GM12872 (cell line): ENCODE measurements at regions not wholly inside any gene's neighbourhood (a gene's known extent, or its start where the extent isn't known, plus 50 kb on each side); places are given as distances from the start of the nearest gene placed in this dataset.

Experiments used
- TF ChIP-seq, protein P1 (sequence below): IDR thresholded peaks from 3 replicates; pipeline ENCODE4 v1.5.1; 2011; ENCODE audit warnings: low read depth, mild to moderate bottlenecking, low read length, moderate library complexity; ENCODE audit not compliant: insufficient read depth

DNA sequence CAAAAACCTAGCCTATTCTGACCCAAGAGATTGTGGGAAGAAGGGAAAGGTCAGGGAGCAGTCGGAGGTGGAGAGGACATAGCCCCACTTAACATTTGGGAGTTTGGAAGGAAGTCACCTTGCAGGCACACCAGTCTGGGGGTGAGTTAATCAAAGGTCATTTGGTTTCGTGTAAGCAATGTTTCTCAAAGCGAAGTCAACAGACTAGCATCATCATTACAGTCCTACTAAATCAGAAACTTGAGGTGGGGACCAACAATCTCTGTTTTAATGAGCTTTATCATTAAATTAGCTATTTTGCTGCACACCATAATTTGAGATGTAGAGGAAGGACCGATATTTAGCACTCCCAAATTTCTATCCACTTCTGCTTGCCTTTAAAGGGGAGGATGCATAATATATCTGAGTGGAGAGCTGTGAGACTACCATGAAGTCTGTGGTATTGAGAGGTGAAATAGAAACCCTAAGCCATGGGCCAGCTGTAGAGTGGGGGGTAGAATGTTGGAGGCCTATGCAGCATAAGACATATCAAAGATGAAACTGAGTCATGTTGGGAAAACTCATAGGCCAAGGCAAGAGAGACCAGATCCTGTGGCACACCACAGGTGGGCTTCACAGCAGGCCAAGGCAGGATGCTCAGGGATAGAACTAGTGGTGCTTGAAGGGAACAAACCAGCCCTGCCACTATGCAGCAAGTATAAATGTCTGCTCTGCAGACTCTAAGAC is 141.7 kb upstream of the ANKFN1 start:
- TF ChIP-seq, protein P1, sequence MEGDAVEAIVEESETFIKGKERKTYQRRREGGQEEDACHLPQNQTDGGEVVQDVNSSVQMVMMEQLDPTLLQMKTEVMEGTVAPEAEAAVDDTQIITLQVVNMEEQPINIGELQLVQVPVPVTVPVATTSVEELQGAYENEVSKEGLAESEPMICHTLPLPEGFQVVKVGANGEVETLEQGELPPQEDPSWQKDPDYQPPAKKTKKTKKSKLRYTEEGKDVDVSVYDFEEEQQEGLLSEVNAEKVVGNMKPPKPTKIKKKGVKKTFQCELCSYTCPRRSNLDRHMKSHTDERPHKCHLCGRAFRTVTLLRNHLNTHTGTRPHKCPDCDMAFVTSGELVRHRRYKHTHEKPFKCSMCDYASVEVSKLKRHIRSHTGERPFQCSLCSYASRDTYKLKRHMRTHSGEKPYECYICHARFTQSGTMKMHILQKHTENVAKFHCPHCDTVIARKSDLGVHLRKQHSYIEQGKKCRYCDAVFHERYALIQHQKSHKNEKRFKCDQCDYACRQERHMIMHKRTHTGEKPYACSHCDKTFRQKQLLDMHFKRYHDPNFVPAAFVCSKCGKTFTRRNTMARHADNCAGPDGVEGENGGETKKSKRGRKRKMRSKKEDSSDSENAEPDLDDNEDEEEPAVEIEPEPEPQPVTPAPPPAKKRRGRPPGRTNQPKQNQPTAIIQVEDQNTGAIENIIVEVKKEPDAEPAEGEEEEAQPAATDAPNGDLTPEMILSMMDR, result no peak

DNA sequence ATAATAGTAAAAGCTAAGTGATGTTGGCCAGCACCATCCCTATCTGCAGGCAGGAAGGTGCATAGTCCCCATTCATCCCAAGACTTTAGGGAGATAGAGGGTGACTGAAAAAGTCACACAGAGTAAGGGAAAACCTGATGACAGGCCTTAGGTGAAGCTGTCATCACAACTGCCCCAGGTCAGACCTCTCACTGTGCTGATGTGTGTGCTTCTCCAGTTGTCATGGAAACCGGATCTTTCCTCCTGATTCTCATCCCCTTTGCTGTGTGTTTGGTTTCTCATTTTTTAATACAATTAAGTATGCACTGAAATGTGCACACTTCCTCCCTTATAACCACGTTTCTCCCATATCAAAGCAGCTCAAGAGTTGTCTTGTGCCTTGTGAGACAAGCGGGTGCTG is 135.1 kb upstream of the ANKFN1 start:
- TF ChIP-seq, protein P1, result no peak

DNA sequence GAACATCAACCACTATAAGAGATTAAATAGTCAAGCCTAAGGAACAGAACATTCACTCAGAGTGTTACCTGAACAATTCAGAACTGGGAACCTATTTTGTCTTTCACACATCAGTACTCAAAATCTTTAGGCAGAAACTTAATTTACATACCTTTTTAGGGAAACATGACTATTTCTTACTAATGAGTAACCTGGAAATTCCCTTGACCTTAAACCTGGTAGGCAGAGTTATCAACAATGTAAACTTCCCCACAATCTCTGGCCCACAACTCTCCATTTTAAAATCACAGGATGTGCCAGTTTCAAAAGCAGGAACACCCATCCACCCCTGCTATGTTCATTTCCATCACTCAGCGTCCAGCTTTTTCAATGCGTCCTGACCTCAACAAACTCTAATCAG is 132.9 kb upstream of the ANKFN1 start:
- TF ChIP-seq, protein P1, result no peak

DNA sequence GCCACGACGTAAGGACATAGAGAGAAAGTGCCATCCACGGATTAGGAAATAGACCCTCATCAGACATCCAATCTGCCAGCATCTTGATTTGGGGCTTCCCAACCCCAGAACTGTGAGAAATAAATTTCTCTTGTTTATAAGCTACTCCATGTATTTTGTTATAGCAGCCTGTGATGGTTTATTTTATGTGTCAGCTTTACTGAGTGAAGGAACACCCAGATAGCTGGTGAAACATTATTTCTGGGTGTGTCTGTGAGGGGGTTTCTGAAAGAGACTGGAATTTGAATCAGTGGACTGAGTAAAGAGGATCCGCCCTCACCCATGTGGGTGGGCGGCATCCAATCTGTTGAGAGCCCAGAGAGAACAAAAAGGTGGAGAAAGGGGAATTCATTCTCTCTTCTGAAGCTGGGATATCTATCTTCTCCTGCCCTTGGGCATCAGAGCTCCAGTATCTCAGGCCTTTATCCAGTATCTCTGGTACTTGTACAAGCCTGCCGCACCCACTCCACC is 131.5 kb upstream of the ANKFN1 start:
- TF ChIP-seq, protein P1, result no peak

DNA sequence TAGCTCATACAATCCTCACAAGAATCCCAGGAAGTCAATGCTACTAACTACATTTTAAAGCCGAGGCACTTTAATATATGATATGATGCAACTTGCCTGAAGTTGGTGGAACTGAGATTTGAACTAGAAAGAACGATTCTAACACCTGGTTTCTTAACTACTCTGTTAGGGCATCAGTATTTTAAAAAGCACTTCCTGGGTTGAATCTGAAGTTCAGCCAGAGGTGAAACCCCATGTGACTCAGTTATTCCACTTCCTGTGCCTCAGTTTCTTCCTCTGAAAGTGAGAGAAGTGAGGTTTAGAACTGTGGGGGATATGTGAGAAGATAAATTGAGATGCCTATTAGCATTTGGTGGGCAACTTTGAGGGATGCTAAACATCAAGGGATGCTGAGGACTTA is 129.4 kb upstream of the ANKFN1 start:
- TF ChIP-seq, protein P1, result no peak

DNA sequence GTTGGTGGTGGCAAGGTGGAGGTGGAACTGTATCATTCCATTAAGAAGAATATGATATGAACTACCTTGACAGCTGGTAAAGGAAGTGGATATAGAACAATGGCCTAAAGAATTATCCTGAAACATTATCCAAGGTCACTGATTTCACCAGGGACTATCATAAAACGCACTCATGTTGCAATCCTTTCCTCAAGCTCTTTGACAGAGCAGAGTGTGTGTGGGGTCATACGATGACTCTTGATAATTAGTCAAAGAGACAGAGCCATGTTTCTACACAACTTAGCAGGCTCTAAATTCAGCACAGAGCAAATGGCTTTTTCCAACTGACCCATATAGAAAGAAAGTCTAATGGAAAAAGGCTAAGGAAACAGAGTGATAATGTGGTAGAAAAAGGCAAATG is 126.4 kb upstream of the ANKFN1 start:
- TF ChIP-seq, protein P1, result no peak

DNA sequence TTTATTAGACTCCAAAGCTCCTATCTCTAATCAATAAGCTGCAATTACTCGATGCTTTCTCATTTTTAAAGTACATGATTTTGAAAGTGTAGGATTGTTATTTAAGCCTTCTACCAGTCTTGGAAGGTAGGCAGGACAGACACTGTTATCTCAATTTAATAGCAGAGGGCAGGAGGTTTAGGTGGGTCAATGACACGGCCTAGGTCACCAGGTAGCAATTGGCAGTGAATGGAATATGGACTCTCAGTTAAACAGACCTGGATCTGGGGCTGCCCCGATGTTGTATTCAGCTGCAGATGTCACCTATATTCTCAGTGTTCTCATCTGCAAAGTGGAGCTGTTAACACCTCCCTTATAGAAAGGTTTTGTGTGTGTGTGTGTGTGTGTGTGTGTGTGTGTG is 124.4 kb upstream of the ANKFN1 start:
- TF ChIP-seq, protein P1, result no peak
